HG02798 (cell line): ENCODE measurements at regions not wholly inside any gene's neighbourhood (a gene's known extent, or its start where the extent isn't known, plus 50 kb on each side); places are given as distances from the start of the nearest gene placed in this dataset.
"Not testable (repeated sequence)": the region's sequence is repeated elsewhere in the genome, so short reads cannot be mapped to it uniquely, and the experiment has no call there.

Source experiments
- ATAC-seq: cut with Tn5 transposase; IDR thresholded peaks from one replicate; pipeline ENCODE4 v1.9.1; 2021; ENCODE audit warnings: mild to moderate bottlenecking; ENCODE audit not compliant: unreplicated experiment, poor library complexity

DNA sequence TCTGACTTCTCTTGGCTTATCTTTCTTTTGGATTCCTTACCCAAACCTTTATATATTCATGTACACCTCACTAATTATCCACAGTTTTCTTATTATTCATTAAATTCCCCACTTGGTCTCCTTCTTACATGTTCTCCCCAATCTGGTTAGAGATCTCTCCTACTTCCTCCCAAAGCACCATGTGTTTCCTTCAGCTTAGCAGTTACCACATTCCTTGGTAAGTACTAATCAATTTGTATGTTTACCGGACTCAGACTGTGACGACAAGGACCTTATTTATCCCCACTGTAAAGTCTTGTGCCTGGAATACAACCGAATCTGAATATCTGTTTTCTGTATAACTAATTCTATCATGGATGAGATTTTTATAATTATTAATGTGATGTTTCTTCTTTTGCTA lies 389.5 kb downstream of the KCNJ2 start:
- ATAC-seq: no peak

DNA sequence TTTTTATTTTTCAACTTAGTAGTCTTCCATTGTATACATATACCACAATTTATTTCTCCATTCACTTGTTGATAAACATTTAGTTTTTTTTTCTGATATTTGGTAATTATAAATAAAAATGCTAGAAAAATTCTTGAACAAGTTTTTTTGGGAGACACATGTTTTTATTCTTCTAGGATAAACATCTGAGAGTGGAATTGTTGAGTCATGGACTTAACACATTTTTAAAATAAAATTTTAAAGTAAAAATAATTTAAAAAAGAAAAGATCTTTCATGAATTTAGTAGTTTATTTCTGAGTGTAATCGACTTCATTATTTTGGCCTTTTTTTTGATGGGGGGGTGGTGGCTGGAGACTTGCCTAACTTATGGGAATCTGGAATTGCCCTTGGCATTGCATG lies 391.1 kb downstream of the KCNJ2 start:
- ATAC-seq: no peak

- ATAC-seq: no peak
Measured at GRCh38 chr17:70562137-70562536, 392.8 kb downstream of the KCNJ2 start.

DNA sequence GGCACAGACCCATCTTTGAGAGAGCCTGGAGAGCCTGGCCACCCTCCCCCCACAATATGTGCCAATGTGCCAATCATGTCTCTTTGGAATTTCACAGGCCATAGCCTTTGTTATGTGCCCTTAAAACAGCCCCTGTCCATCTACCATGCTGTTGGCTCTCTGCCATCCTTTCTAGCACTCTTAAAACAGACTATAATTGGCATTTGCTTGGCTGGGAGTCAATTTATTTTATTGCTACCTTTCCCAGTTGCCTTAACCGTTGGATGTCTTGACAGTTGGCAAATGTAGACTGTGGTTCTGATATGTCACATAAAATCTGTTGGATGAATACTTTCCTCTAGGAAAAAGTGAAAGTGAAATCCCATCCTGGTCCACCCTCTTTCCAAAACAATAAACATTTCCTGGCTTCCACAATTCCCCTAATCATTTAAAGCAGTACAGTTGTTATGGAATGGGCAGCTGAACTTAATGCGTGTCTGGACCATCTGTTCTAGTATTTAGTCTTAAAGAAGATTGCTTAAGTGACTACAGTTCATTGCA lies 394.0 kb downstream of the KCNJ2 start:
- no peak for ATAC-seq

- ATAC-seq: no peak
Measured at GRCh38 chr17:70564006-70564620, 394.8 kb downstream of the KCNJ2 start.

DNA sequence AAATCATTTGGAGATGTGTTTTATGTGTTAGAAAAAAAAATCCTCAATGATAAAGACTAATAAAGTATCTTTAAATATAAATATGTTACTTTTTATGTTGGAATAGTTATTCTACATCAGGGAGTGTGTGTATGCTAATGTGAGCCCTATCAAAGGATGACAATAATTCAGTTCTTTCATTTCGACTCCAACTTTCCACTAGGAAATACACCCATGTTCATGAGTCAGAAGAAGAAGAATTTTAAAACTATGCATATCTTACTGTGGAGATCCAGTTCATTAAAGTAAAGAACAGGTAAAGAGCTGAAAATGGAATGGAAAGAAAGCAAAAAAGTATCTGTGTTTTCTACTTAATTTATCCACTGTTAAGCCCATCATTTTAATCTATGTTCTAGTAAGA lies 399.8 kb downstream of the KCNJ2 start:
- no peak for ATAC-seq

GRCh38 chr17:70577456-70577855 lies 408.1 kb downstream of the KCNJ2 start:
- ATAC-seq: no peak

DNA sequence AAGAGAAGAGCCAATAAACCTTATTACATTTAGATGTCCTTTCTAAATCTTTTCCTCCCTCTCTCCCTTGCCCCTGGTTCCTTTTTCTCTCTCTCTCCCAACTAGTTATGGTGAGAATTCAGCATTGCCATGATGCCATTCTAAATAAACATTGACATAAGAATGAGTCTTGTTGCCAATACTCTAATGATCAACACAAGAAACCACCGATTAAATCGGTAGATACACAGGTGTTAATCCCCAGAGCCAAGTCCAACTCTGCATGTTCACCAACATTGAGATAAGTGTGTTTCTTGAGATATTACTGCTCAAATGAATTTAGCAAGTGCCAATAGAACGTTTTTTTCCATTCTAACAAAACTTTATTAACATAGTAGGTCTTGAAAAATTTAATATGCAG lies 412.1 kb downstream of the KCNJ2 start:
- no peak for ATAC-seq

- ATAC-seq: no peak
Measured at GRCh38 chr17:70582777-70583176, 413.4 kb downstream of the KCNJ2 start.

DNA sequence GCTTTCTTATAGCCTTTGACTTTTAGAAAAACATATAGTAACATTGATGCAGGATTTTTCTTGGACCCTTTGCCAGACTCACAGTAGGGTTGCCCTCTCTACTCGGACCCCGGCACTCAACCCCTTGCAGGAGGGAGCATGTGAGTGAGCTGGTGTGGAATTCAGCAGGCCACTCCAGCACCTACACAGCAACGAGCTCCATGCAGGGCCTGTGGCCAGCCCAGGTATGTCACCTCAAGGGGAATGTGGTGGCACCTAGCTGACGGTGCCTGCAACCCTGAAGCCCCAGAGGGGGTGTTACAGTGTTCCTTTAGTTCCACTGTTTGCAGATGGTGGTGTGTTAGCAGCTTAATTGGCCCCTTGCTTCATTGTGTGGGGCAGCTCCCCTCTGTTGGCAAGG lies 414.9 kb downstream of the KCNJ2 start:
- ATAC-seq: no peak

- no peak for ATAC-seq
Measured at GRCh38 chr17:70588003-70588402, 418.7 kb downstream of the KCNJ2 start.

DNA sequence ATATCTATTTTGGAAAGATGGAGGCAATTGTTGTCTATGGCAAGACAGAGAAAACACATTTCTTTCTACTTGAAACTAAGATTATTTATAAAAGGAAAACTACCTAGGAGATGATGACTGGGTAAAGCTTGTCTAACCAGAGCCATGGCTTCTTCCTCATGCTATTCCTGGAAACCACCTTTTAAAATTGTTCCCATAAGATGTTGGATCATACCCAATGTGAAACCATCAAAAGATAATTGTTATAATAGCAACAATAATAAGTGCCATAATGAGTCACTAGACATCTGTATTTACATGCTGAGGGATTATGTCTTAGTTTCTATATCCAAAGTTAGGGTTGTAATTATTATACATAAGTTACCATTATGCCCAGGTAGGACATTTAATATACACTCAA lies 428.4 kb downstream of the KCNJ2 start:
- no peak for ATAC-seq

DNA sequence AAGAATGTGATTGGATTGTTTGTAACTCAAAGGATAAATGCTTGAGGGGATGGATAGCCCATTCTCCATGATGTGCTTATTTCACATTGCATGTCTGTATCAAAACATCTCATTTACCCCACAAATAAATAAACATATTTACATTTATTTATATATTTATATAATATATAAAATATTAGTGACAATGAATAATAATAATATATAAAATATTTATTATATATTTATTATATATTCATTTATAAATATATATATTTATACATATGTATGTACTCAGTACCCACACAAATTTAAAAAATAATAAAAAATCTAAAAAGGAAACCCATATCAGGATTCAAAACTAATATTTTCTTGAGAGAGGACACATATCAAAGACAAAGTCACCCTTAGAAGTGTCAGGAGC lies 429.9 kb downstream of the KCNJ2 start:
- no peak for ATAC-seq

GRCh38 chr17:70599945-70600344 lies 430.6 kb downstream of the KCNJ2 start:
- not testable (repeated sequence) for ATAC-seq

- ATAC-seq: no peak
Measured at GRCh38 chr17:70603226-70603625, 433.9 kb downstream of the KCNJ2 start.

GRCh38 chr17:70604854-70605253 lies 435.5 kb downstream of the KCNJ2 start:
- ATAC-seq: no peak

GRCh38 chr17:70606086-70606485 lies 436.8 kb downstream of the KCNJ2 start:
- no peak for ATAC-seq

DNA sequence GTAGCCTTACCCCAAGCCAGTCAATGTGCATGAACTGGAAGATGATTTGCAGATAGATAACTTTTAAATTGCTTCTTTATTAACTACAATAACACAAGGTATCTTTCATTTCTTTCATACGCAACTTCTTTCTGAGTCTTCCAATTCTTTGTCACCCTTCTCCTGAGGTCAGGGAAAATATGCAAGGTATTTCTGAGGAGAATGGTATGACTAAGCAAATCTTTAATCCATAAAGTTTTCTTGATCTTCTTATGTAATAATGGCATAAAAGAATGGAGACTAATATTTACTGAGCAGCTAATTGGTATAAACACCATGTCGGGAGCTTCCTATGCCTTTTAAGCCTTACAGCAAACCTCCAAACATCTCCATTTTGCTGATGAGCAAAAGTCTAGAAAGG lies 438.9 kb downstream of the KCNJ2 start:
- no peak for ATAC-seq

- no peak for ATAC-seq
Measured at GRCh38 chr17:70608957-70609356, 439.6 kb downstream of the KCNJ2 start.

- no peak for ATAC-seq
Measured at GRCh38 chr17:70609566-70609965, 440.2 kb downstream of the KCNJ2 start.

DNA sequence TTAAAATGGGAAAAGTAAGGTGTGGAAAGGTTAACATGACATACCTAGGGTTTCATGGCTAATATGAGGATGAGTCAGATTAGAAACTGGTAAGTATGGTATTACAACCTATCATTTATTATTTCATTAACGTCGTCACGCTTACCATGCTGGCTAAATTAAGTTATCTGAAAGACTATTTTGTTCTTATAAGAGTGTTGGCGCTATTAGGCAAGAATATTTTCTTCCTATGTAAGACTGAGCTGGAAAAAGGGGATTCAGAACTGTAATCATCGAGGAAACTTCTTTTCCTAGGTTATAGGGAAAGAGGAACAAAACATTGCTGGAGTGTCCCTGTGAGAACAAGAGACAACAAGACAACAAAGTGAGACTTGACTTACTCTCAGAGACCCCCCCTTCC lies 440.8 kb downstream of the KCNJ2 start:
- no peak for ATAC-seq

DNA sequence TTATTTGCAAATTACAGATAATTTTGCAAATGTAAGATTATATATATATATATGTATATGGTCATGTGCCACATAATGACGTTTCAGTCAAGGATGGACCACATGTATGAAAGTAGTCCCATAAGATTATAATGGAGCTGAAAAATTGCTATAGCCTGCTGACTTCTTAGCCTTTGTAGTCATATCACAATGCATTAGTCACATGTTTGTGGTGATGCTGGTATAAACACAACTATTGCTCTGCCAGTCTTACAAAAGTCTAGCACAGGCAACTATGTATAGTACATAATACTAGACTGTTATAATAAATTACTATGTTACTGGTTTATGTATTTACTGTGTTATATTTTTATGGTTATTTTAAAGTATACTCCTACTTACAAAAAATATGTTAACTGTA lies 444.3 kb downstream of the KCNJ2 start:
- ATAC-seq: no peak

GRCh38 chr17:70615831-70616230 lies 446.5 kb downstream of the KCNJ2 start:
- ATAC-seq: no peak
